ENCODE measurements at regions not wholly inside any gene's neighbourhood (a gene's known extent, or its start where the extent isn't known, plus 50 kb on each side); places are given as distances from the start of the nearest gene placed in this dataset.
A peak's percentile ranks its signal among the peaks of the same experiment; 100 is the strongest.

GRCh38 chr12:41923351-41923750 lies 221.3 kb downstream of the GXYLT1 start:
- H3K36me3 ChIP-seq (ENCODE audit: insufficient read depth, low read length) = no peaks in the 10 kb centered on the region
- no peak for TF ChIP-seq SMC3 (conservative IDR thresholded peaks at IDR 0.05; ENCODE audit: poor library complexity)
- TF ChIP-seq MXI1 (conservative IDR thresholded peaks at IDR 0.05; ENCODE audit: poor library complexity, severe bottlenecking) = no peak
- TF ChIP-seq REST (IDR thresholded peaks at IDR 0.05; ENCODE audit: borderline replicate concordance) = no peak
- TF ChIP-seq EP300 (conservative IDR thresholded peaks at IDR 0.05; ENCODE audit: poor library complexity, severe bottlenecking) = no peak
- TF ChIP-seq RAD21 (conservative IDR thresholded peaks at IDR 0.05) = no peak
- TF ChIP-seq EZH2 (IDR thresholded peaks at IDR 0.05; ENCODE audit: borderline replicate concordance, insufficient read depth, low read length, poor library complexity, severe bottlenecking) = no peak
- no peak for TF ChIP-seq CTCF (IDR thresholded peaks at IDR 0.05; ENCODE audit: poor library complexity, severe bottlenecking)
- TF ChIP-seq TAF1 (IDR thresholded peaks at IDR 0.05; ENCODE audit: low read depth) = no peak
- TF ChIP-seq POLR2AphosphoS5 (IDR thresholded peaks at IDR 0.05) = no peak
- no peak overlapping the region for H3K4me2 ChIP-seq (ENCODE audit: low read length)
- no peak overlapping the region for H3K9ac ChIP-seq (ENCODE audit: low read length)
- no peaks in the 10 kb centered on the region for H4K20me1 ChIP-seq (ENCODE audit: insufficient read depth)
- H3K4me3 ChIP-seq (ENCODE audit: low read length) = no peak overlapping the region
- no peaks in the 10 kb centered on the region for H3K79me2 ChIP-seq (replicated peaks; ENCODE audit: insufficient read depth, low read length)
- H3F3A ChIP-seq (ENCODE audit: insufficient read depth, low read length, poor library complexity, severe bottlenecking) = no peaks in the 10 kb centered on the region
- H3K27me3 ChIP-seq (ENCODE audit: insufficient read depth, low read depth, low read length) = no peaks in the 10 kb centered on the region
- no peaks in the 10 kb centered on the region for H3K9me2 ChIP-seq (ENCODE audit: insufficient read depth, low read length)
- no peaks in the 10 kb centered on the region for H3K9me3 ChIP-seq (ENCODE audit: low read length)
- no peak overlapping the region for H2AFZ ChIP-seq (ENCODE audit: low read depth, low read length)
- no peak overlapping the region for H3K27ac ChIP-seq (ENCODE audit: low read length)

GRCh38 chr12:41920355-41920754 lies 224.3 kb downstream of the GXYLT1 start:
- H3K27ac ChIP-seq (ENCODE audit: low read length) = peak overlapping the region; percentile 35
- H3K36me3 ChIP-seq (ENCODE audit: insufficient read depth, low read length) = no peaks in the 10 kb centered on the region
- no peak overlapping the region for H2AFZ ChIP-seq (ENCODE audit: low read depth, low read length)
- H3K4me3 ChIP-seq (ENCODE audit: low read length) = no peak overlapping the region
- H3K9me3 ChIP-seq (ENCODE audit: low read length) = no peaks in the 10 kb centered on the region
- no peaks in the 10 kb centered on the region for H3K79me2 ChIP-seq (replicated peaks; ENCODE audit: insufficient read depth, low read length)
- no peak overlapping the region for H3K9ac ChIP-seq (ENCODE audit: low read length)
- H3F3A ChIP-seq (ENCODE audit: insufficient read depth, low read length, poor library complexity, severe bottlenecking) = no peaks in the 10 kb centered on the region
- H3K9me2 ChIP-seq (ENCODE audit: insufficient read depth, low read length) = no peaks in the 10 kb centered on the region
- no peaks in the 10 kb centered on the region for H4K20me1 ChIP-seq (ENCODE audit: insufficient read depth)
- TF ChIP-seq POLR2AphosphoS5 (IDR thresholded peaks at IDR 0.05) = no peak
- no peak for TF ChIP-seq EP300 (conservative IDR thresholded peaks at IDR 0.05; ENCODE audit: poor library complexity, severe bottlenecking)
- no peak for TF ChIP-seq MXI1 (conservative IDR thresholded peaks at IDR 0.05; ENCODE audit: poor library complexity, severe bottlenecking)
- no peak for TF ChIP-seq RAD21 (conservative IDR thresholded peaks at IDR 0.05)
- H3K27me3 ChIP-seq (ENCODE audit: insufficient read depth, low read depth, low read length) = no peaks in the 10 kb centered on the region
- peak overlapping the region; percentile 11 for H3K4me2 ChIP-seq (ENCODE audit: low read length)

All from neural cell (in vitro differentiated cells).